Suppressor macrophage treated with lipopolysaccharide for 1 hour (primary cell): ENCODE measurements at regions not wholly inside any gene's neighbourhood (a gene's known extent, or its start where the extent isn't known, plus 50 kb on each side); places are given as distances from the start of the nearest gene placed in this dataset.

Experiments used
- DNase-seq, 3 donors: peaks; one replicate each; pipeline ENCODE4 v3.0.0-alpha.2; 2020 to 2022

DNA sequence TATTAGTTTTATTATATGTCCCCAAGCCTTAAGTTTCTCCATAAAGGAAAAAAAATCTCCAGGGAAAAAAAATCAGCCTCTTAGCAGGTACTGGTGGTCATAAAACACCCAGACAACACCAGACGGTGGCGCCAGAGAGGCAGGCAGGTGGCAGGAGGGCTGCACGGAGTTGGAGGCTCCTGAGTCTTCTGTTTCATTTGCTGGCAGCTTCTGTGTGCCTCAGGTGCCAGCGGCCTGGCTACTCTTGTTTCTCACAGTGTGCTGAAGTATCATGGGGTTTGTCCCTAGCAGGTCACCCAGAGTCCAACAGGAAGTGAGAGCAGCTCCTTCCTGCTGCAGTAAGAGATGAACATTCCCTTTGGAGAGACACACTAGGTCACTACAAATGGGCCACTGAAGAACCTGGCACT is 123.3 kb upstream of the GADD45A start:
- DNase-seq = peak; percentile 71 to 86 (median 73)

DNA sequence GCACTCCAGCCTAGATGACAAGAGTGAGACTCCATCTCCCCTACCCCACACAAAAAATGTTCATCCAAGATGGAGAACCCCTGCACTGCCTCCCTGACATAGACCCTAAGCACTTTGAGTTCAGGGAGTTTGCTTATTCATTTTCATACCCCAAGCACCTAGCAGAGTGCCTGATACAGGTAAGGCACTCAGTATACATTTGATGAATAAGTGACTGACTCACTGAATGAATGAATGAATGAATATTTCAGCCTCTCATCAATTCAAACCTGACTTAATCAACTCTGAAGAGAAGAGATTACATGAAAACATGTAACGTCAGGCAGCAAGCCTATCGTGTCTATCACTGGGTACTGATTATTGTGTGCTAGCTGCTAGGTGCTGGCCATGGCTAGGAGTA is 121.3 kb upstream of the GADD45A start:
- DNase-seq = no peak

DNA sequence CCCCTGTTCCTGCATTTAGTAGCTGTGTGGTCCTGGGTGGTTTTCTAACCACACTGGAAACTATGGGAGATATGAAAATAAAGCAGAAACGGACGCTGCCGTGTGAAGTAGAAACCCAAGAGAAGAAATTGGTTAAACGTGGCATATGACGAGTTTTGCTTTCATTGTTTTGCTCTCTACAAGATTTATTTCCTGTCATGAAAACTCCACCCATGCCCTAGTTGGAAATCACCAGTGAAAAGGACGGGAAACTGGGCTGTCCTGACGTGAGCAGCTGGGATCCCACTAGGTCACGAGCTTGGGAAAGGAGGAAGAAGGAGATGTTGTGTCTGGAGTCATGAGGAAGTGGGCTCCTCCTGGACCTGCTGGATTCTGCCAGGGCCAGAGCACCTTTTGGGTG is 120.8 kb upstream of the GADD45A start:
- DNase-seq = peak; percentile 28 to 38 (median 33)

DNA sequence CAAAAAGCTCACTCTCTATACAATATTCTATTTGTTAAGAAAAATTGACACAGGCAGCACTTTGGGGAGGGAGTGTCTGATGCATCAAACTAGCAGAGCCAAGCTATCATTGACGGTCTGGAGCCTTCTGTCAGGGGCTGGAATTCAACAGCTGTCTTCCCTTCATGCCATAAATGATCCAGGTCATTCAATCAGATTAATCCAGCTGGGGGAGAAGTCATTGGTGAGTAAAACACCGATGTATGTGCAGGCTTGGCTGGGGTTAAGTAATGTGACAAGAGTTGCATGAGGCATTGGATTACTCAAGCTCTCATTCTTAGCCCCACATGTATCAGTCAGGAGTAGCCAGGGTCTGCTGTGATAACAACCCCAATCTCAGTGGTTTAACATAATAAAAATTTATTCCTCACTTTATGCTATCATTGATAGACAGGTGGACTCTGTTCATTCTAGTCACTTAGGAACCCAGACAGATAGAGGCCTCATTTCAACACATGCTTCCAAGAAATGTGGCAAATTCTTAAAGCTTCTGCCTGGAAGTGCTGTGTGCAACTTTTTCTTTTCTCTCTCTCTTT is 118.1 kb upstream of the GADD45A start:
- DNase-seq = no peak

DNA sequence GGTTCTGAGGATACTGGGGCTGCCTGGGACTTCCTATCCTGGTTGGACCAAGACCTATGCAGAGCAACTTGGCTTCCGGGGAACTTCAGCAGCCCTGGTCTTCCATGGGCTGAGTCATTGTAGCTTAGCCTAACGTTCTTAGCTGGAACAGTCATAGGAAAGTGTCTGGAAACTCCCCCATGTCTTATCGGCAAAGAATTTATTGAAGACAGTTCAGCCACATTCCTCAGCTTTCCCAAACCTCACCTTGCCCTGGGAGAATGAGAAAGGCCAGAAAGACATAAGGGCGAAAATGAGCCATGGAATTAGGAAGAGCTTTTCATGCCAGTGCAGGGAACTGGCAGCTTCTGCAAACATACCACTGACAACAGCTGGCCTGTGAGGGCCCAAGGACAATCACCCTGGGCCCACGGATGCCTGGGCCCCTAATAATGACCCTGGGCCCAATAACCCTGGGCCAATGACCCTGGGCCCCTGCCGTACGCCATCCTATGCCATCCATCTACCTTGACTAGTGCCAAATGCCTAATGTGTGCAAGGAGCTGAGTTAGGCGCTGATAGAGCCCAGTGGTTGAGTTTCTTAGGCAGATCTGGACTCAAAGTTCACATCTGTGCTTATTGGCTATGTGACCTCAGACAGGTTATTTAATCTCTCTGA is 114.4 kb upstream of the GADD45A start:
- DNase-seq = no peak

DNA sequence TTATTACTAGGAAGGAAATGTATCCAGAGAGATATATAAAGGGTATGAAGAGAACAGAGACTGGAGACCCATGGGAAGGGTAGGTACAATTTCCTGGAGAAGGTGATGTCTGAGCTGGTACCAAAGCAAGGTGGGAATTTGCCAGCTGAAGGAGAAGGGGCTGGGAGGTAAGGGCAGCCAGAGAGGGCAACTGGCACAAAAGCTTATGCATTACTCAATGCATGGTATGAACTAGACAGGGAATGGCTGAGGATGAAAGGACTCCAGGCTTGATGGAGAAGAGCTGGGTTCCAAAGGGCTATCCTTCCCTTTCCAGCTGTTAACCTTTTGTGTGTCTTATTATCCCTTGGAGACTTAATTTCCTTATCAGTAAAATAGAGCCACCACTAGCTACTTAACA is 113.6 kb upstream of the GADD45A start:
- no peak for DNase-seq

DNA sequence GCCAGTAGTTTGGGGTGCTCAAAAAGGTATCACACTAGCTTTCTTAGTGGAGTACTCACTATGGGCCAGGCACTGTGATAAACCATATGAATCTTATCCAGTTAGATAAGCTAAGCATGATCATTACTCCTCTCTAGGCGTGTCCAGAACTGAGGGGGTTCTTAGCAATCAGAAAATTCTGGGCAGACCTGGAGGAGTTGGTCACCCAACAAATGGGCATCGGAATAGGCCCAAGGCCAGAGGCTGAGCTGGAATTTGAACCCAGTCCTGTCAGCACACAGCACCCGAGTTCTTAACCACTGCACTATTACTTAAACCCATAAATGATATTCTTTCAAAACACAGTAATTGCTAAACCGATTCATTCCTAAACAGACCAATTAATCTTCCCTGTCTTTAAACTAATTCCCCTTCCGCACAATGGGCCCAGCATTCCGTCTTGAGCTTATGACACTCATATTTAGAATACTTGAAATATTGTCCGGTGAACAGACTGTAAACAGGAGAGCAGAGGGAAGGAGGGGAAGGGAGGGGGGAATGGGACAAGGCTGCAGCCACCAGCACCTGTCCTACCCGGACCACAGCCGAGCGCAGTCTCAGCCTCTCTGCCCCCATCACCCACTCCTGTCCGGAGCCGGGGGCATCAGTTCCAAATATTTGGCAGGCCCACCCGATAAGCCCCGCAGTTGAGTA is 113.0 kb upstream of the GADD45A start:
- DNase-seq = no peak

DNA sequence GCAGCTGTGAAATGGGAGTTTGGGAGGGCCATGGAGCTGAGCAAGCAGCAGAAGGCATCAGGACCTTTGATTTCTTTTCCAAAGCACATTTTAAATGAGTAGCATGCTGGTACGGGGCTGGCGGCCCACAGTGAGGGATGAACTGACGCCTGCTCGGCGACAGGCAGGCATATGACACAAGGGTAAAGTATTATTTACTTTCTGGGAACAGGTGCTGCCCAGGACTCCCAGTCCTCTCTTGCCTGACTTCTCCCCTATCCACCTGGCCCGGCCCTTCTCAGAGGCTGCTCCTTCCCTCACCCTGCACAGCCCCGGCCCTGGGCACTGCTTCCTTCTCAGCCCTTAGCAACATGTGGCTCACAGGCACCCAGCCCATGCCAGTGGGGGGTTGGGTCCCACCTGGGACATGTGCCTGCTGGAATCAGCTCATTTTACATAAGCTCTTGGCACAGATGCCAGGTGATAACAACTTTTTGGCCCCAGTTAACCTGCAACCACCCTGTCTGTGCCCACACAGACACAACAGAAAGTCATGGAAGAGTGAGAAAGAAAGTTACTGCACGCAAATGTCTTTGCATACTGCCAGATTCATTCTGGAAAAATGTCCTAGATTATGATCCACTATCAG is 112.3 kb upstream of the GADD45A start:
- DNase-seq = no peak

DNA sequence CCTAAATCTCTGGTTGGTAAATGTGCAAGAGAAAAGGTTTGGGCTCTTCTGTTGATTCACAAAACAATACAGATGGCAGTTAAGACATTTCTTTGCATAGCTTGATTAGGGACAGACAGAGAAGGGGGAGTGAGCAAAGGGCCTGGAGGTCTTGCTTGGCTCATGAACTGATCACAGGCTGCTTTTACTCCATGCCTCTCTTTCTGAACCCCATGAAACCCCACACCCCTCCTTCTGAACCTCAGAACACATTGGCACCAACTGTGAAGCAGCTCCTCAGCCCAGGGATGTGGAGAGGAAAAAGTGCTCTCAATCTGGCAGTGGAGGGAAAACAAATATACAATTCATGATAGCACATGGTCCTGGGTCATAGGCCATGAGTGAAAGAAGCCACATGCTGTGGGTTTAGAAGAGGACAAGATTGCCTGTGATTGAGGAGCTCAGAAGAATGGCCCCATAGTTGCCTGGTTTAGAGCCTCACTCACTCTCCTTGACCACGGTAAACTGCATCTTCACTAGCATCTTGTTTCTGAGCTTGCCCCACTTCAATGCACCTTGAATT is 111.6 kb upstream of the GADD45A start:
- DNase-seq = no peak

DNA sequence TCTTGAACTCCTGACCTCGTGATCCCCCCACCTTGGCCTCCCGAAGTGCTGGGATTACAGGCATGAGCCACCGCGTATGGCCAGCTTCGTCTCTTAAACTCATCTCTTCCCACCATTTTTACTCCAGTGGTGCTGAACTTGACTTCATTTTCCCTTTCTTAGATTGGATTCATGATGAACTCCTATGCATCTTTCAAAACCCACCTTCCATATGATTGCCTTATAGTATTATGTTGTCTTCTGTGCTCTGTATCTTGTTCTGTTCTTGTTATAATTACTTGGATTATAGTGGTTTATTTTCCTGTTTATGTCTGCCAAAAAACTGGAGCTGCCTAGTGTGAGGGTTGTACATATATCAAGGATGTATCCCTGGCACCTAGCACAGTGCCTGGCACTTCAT is 110.8 kb upstream of the GADD45A start:
- no peak for DNase-seq

DNA sequence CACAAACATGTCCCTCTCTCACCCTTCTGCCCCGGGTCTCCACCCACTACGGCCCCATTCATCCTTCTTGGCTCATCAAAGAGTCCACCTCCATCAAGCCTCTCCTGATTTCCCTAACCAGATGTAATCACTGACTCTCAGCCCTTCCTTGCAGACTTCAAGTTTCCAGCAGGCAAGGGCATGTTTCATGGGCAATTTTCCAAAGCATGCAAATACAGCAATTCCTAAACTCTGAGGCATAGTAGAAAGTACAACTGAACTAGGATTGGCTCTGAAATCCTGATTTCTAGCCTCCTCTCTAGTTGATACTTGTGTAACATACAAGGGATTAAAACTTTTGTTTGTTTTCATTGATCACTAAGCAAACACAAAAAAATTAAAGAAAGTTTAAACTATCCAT is 109.1 kb upstream of the GADD45A start:
- DNase-seq = no peak

DNA sequence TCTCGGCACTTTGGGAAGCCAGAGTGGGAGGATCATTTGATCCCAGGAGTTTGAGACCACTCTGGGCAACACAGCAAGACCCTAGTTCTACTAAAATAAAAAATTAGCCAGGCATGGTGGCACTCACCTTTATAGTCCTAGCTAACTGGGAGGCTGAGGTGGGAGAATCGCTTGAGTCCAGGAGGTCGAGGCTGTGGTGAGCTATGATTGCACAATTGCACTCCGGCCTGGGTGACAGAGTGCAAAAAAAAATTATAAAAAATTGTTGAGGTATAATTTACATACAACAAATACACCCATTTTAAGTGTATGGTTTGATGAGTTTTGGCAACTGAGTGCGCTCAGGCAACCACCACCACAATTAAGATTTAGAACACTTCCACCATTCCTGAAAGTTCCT is 108.5 kb upstream of the GADD45A start:
- DNase-seq = no peak

DNA sequence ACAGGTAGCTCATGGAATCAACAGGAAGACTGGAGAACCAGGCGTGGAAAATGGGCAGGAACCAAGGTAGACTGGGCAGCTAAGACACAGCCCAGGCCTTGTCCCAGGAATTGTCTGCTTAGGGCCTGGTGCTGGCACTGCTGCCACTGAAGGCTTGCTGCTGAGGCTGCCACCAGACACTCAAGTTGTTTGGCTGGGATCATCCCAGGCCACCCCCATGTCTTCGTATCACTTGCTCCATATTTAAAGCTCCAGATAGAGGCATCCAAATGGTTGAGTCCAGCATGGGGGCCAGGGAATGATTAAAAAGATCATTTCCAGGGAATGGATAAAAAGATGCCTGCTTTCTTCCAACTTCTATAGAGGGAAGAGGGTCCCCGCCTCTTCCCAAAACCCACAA is 107.4 kb upstream of the GADD45A start:
- no peak for DNase-seq

DNA sequence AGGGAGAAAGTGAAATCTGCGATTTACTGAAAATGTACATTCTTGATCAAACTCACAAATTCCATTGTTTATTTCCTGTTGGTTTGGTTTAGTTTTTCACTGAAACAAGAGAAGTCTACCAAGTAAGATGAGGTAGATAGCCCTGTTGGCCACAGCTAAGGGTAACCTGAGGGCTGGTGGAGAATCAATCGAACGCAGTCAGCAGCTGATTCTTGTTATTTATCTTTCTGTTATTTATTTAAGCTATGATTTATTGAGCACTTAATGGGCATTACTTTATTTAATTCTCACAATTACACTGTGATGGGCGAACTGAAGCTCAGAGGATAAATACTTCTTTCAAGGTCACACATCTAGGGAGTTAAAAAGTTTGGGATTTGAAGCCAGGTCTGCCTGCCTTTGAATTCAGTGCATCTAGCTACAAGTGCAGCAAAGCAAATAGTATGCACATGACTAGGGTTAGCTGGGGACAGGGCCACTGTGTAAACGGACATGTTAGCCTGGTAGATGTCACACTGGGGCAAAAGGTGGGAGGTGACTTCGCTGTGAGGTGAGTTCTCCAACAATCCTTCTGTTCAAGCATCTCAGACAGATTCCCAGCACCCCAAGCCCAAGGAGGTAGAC is 106.5 kb upstream of the GADD45A start:
- DNase-seq = no peak

DNA sequence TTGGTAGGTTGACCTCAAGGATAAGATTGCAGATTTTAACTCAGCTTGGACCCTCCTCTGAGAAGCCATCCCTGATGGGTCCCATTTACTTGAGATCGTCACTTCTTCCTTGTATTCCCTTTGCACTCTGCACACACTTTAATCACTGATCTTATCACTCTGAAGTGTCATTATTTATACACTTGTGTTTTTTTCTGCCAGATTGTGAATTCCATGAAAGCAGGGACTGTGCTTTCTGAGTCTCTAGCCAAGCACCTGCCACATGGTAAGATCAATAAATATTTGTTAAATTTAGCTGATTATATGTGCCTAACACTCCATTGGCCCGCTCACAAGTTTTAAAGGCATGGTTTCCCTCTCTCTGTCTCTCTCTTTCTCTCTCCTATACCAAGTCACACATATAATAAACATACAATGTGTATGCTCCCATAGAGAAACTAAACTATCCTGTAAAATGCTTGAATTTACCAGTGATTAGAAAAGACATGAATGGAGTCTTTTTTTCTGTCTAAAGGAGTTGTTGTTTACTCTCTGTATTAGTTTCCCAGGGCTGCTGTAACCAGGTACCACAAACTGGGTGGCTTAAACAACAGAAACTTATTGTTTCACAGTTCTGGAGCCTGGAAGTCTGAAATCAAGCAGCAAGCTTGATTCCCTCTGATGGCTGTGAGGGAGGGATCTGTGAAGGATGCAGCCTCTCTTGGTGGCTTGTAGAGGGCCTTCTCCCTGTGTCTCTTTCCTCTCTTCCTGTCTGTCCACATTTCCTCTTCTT is 105.2 kb upstream of the GADD45A start:
- no peak for DNase-seq

DNA sequence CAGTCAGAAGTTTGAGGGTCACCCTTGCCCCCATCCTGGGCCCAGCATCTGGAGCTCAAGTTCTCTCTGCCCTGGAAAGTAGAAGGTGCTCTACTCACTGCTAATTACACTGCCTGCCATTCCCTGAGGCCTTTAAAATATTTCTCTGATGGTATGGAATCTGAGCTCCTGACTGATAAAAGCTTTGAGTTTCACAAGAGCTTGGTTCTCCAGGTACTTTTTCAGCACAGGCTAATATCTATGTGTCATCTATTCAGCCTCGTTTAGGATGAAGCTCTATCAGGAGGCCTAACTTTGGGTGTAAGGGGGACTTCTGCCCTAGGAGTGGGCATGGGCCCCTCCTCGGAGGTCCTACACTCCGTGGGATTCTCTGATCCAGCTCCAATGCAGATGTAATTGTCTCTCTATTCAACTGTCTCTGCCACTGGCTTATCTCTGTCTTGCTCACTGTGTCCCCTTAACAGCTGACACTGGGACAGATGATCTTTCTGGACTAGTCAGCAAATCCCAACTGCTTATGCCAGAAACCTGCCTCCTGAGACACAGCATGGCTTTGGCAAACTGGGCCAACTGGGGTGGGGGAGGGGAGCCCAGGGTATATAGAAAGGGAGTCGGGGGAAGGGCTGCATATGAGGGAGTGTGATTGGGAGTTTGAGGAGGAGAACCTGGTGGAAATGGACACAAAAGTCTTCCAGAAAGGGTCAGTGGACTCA is 104.2 kb upstream of the GADD45A start:
- no peak for DNase-seq

DNA sequence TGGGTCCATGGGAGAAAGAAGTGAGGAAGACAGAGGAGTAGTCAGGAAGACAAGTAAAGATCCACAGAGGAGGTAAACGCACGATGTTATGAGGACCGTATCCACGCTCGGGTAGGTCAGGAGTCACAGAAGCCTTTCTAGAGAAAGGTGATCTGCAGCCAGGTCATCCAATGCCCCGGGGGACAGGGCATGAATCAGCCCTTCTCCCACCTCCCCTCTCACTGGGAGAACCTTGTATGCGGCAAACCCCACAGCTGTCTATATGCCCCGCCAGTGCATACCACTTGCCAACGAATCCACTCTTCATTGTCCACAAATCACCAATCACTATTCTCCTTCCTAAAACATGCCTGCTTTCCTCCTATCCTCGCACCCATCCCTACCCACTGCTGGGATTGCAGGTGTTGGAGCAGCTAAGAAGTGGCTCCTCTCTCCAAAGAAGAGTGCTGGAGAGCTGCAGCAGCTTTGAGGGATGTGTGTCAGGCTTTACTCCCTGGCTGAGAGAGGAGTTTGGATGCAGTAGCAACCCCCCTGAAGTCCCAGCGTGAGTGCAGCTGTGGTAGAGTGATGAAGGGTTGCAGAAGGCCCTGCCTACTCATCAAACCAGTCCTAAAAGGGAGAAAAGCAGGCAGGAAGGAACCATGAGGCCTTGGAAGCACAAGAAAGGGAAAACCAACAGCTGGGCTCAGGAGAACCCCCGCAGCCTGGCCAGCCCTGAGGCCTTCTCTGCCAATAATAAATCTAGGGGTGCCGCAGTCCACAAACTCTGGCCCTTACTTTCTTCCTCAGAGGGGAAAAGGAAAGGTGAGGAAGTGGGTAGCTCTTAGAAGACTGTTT is 102.2 kb upstream of the GADD45A start:
- no peak for DNase-seq

DNA sequence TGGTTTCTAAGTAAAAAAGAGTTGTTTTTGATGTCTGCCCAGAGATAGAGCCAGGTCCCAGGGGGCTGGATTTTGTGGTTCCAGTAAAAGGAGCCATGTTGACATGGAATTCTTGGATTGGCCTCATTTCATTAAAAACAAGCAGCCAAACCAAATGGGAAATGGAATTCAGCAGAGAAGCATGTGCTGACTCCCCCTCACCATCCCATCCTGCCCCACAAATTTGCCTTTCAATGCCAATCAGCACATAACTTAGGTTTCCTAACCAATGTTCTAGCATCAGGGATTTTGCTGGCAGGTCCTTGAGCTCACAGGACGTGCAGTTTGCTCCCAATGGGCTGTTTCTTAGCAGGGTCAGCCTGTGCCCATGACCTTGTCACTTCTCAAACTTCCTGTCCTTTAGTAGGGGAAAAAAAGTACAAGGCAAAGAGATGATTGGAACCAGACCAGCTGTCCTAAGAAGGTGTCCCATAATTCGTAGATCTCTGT is 101.5 kb upstream of the GADD45A start:
- DNase-seq = no peak

DNA sequence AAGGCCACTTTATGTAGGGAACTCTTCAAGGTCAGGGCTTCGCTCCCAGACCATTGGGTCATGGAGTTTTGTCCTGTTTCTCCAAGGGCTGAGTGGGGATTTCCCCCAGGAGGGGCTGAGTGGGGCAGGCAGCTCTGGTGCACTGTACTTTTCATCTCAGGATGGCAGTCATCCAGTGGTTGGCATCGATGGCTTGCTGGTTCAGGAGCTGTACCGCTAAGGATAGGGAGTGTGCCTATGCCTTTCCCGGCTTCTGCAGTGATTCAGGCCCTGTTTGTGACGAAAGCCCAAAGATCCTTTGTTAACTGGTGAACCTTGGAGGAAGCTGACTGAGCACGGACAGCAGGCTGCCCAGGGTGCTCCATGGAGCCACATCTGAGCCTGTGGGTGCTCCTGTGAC is 100.1 kb upstream of the GADD45A start:
- no peak for DNase-seq

DNA sequence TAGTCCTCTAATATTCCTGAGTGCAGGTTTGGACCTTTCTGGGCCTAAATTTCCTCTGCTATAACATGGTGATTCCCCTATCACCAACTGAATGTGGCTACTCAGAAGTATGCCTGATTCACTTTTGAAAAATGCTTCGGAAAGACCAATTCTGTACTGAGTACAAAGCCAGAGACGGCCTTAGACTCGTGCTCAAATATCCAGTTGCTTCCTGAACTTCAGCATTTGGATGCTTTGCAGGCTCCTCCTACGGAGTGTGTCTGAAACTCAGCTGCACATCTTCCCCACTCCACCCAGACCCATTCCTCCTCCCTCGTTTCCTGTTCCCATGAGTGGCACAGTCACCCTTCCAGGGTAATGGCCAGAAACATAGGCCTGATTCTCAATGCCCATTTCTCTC is 98.4 kb upstream of the GADD45A start:
- no peak for DNase-seq
